ENCODE measurements at regions not wholly inside any gene's neighbourhood (a gene's known extent, or its start where the extent isn't known, plus 50 kb on each side); places are given as distances from the start of the nearest gene placed in this dataset.

DNA sequence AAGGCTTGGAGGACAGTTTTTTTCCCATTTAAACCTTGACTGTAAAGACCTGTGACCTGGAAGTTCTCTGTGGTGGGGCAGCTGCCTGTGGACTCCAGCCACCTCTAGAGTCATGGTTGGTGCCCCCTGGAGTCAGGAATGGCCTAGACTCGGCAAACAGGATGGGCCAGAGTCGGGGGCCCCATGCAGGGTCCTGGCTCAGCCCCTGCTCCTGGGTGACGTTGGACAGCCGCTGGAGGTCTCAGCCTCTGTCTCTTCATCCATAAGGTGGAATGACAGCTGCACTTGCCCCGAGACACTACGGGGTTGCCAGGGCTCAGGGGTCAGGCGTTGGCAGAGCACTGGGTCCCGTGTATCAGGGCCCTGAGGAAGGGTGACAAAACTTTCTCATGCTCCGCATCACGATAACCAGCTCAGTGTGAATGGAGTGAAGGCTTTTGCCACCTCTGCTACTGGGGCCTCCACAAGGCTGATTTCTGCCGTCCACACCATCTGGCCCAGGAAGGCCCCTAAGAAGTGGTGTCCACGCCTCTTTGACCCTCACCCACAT, 58.5 kb upstream of the TTC34 start:
- Mint-ChIP-seq H3K4me1 (ENCODE audit: low read depth) (no peaks in the 10 kb centered on the region), H3K9me3 (no peaks in the 10 kb centered on the region), H3K27ac (no peak overlapping the region), H3K27me3 (no peaks in the 10 kb centered on the region), H3K4me3 (no peak overlapping the region), H3K36me3 (ENCODE audit: low read depth) (no peaks in the 10 kb centered on the region)
- TF ChIP-seq, protein P1, sequence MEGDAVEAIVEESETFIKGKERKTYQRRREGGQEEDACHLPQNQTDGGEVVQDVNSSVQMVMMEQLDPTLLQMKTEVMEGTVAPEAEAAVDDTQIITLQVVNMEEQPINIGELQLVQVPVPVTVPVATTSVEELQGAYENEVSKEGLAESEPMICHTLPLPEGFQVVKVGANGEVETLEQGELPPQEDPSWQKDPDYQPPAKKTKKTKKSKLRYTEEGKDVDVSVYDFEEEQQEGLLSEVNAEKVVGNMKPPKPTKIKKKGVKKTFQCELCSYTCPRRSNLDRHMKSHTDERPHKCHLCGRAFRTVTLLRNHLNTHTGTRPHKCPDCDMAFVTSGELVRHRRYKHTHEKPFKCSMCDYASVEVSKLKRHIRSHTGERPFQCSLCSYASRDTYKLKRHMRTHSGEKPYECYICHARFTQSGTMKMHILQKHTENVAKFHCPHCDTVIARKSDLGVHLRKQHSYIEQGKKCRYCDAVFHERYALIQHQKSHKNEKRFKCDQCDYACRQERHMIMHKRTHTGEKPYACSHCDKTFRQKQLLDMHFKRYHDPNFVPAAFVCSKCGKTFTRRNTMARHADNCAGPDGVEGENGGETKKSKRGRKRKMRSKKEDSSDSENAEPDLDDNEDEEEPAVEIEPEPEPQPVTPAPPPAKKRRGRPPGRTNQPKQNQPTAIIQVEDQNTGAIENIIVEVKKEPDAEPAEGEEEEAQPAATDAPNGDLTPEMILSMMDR (IDR thresholded peaks at IDR 0.05): no peak
- intact Hi-C loops (cut with micrococcal nuclease): no loop called here
- ATAC-seq: no peak
- no peak for DNase-seq
- CTCF ChIA-PET: no interaction called here
- POLR2A ChIA-PET: no interaction called here

DNA sequence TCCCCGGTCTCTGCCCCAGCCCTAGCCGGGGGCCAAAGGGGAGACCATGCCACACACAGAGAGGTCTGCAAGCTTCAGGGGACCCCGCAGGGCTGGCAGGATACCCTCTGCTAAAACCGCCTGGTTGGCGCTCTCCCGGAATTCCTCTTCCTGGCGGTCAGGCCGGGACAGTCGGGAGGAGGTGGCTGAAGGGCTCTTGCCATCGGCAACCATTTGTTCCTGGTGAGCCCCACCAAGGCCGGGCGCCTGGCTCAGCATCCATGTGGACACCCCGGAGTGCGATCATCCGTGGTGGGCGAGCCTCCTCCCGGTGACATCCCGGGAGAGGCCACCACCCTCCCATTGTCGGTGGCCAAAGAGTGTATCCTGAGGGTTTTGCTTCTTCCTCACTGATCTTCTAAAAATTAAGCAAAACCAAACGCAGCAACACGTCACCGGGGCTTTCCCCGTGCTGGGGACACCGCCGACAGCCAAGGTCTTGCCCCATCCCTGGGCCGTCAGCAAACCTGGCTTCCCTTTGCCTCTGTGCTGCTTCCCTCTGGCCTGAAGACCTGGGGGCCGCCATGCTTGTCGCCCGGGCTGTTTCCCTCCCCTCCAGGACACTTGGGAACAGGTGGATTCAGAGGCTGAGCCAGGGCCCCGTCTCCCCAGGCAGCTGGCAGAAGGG, 59.1 kb upstream of the TTC34 start:
- Mint-ChIP-seq H3K4me1 (ENCODE audit: low read depth) (no peaks in the 10 kb centered on the region), H3K9me3 (no peaks in the 10 kb centered on the region), H3K27ac (no peak overlapping the region), H3K4me3 (no peak overlapping the region), H3K36me3 (ENCODE audit: low read depth) (no peaks in the 10 kb centered on the region), H3K27me3 (no peaks in the 10 kb centered on the region)
- CTCF ChIA-PET: no interaction called here
- TF ChIP-seq, protein P1 (IDR thresholded peaks at IDR 0.05): no peak
- no peak for ATAC-seq
- intact Hi-C loops (cut with micrococcal nuclease): no loop called here
- DNase-seq: no peak
- POLR2A ChIA-PET: no interaction called here

DNA sequence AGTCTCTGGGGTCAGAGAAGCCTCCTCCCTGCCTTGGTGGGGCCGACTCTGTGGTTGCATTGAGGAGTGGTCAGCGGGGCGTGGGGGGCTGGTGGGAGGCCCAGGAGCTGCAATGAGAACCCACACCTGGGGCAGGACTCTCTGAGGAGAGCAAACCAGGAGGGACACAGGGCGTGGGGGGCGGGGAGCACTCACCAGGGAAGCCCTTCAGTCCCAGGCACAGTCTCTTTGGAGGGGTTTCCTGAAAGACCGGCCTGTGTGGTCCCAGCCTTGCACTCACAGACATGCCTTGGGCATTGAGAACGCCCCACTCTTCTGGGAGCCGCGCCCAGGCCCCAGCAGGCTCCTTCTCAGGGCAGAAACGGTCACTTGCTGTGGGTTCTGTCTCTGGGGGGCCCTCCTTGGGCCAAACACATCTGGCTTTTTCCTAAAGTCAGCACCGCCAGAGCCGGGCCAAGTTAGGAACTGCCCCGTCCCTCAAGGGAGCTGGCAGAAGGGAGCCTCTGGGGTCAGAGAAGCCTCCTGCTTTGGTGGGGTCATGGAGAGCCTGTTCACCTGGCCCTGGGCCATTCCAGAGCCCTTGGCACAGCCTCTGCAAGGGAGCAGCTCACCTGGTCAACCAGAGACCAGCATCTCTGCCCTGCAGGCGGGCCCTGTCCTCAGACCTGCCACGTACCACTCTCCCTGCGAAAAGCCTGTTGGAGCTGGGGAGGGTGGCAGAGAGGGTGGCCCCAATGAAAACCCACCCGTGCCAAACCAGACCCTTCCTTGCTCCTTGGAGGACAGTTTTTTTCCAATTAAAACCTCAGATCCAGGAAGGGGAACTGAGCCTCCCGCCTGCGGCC, 59.9 kb upstream of the TTC34 start:
- DNase-seq: no peak
- intact Hi-C loops (cut with micrococcal nuclease): no loop called here
- TF ChIP-seq, protein P1 (IDR thresholded peaks at IDR 0.05): no peak
- Mint-ChIP-seq H3K4me1 (ENCODE audit: low read depth) (no peaks in the 10 kb centered on the region), H3K9me3 (no peaks in the 10 kb centered on the region), H3K36me3 (ENCODE audit: low read depth) (no peaks in the 10 kb centered on the region), H3K27me3 (no peaks in the 10 kb centered on the region), H3K4me3 (no peak overlapping the region), H3K27ac (no peak overlapping the region)
- ATAC-seq: no peak
- ChIA-PET POLR2A (no interaction called here), CTCF (no interaction called here)

DNA sequence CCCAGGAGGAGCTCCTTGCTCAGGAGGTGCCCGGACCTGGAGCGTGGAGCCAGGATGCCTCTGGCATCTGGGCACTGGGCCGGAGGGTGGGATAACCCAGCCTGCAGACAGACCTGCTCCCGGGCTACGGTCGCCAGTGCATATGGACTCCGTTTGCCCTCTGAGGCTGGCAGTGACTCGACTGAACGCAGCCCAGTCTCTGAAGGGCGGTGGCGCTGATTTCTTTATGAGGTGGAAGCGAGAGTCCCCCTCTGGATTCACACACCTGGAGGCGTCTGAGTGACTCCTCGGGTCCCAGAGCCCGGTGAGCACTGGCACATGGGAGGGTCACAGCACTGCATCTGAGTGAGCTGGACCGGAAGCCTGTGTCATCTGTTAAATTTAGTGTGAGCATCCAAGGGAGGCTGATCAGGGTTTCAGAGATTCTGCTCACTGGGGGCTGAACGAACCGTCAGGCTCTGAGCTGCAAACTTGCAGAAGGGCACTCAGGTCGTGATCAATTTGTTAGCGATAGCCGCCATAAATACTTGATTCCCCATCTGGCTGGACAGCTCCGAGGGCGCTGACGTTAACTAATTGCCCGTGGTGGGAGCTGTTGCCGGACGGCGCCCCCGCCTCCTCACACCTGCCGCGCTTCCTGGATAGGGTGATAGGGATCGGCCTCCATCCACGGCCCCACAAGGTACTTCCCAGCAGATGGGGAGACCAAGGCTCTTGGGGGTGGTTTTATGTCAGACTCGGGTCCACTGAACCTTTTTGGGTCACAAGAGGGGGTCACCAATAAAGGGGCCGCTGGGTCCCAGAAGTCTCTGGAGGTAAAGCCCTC, 60.7 kb upstream of the TTC34 start:
- DNase-seq: no peak
- CTCF ChIA-PET: no interaction called here
- H3K36me3 Mint-ChIP-seq (ENCODE audit: low read depth): no peaks in the 10 kb centered on the region
- no peak overlapping the region for H3K4me3 Mint-ChIP-seq
- intact Hi-C loops (cut with micrococcal nuclease): no loop called here
- no peak overlapping the region for H3K27ac Mint-ChIP-seq
- no peaks in the 10 kb centered on the region for H3K4me1 Mint-ChIP-seq (ENCODE audit: low read depth)
- POLR2A ChIA-PET: no interaction called here
- no peak for ATAC-seq
- TF ChIP-seq, protein P1 (IDR thresholded peaks at IDR 0.05): no peak
- no peaks in the 10 kb centered on the region for H3K9me3 Mint-ChIP-seq
- no peaks in the 10 kb centered on the region for H3K27me3 Mint-ChIP-seq
